ENCODE measurements at regions not wholly inside any gene's neighbourhood (a gene's known extent, or its start where the extent isn't known, plus 50 kb on each side); places are given as distances from the start of the nearest gene placed in this dataset.

- H2AFZ ChIP-seq (ENCODE audit: low read length) = no peak overlapping the region
- H2BK5ac ChIP-seq (ENCODE audit: low read depth, low read length) = no peak overlapping the region
- TF ChIP-seq CBX5 (IDR thresholded peaks at IDR 0.05; ENCODE audit: low read depth, low read length) = no peak
- no peak for TF ChIP-seq RFX5 (IDR thresholded peaks at IDR 0.05; ENCODE audit: borderline replicate concordance, low read depth, low read length)
- TF ChIP-seq CTCF (IDR thresholded peaks at IDR 0.05; ENCODE audit: control extremely low read depth in 1 of 3, insufficient read depth in 1 of 3, low read depth in 1 of 3, low read length in 3 of 3) = no peak
- no peak for TF ChIP-seq SP1 (IDR thresholded peaks at IDR 0.05; ENCODE audit: low read depth, low read length)
- no peak overlapping the region for H3K18ac ChIP-seq (ENCODE audit: extremely low read depth, low read length)
- H3K4me2 ChIP-seq (ENCODE audit: insufficient read depth in 1 of 2, low read depth in 2 of 2, low read length in 2 of 2) = no peak overlapping the region
- ChIA-PET POLR2A (ENCODE audit: partially characterized antibody) (interaction anchor here (1.1 kb wide), 1 partner anchor 24 kb away, joined by 3 read pairs; no protein-coding TSS in a partner anchor), CTCF (ENCODE audit: partially characterized antibody) (interaction anchor here (1.1 to 1.4 kb wide), 3 partner anchors 9 to 172 kb away, joined by 3 to 6 read pairs (median 4); no protein-coding TSS in a partner anchor)
- H4K20me1 ChIP-seq (replicated peaks in 1 of 2; ENCODE audit: control insufficient read depth in 1 of 2, insufficient read depth in 2 of 2, low read length in 2 of 2) = no peaks in the 10 kb centered on the region
- H3K27me3 ChIP-seq (replicated peaks in 1 of 4; ENCODE audit: control insufficient read depth in 3 of 4, extremely low read depth in 1 of 4, insufficient read depth in 3 of 4, low read length in 3 of 4) = no peaks in the 10 kb centered on the region
- H3K23ac ChIP-seq (ENCODE audit: insufficient read length) = no peak overlapping the region
- H3K79me2 ChIP-seq (ENCODE audit: control insufficient read depth in 1 of 2, insufficient read depth in 2 of 2, low read length in 2 of 2) = no peaks in the 10 kb centered on the region
- FAIRE-seq = no peak
- H3K9ac ChIP-seq (replicated peaks in 1 of 4; ENCODE audit: extremely low read depth in 1 of 4, low read depth in 3 of 4, low read length in 3 of 4) = no peak overlapping the region
- H2AK5ac ChIP-seq (ENCODE audit: low read depth, low read length) = no peak overlapping the region
- H2BK20ac ChIP-seq (ENCODE audit: low read length) = no peak overlapping the region
- H4K8ac ChIP-seq (ENCODE audit: extremely low read depth, insufficient read depth, low read length) = no peak overlapping the region
- no peak for DNase-seq (ENCODE audit: low read depth in 1 of 2, low spot score in 2 of 2)
- H2BK120ac ChIP-seq (replicated peaks; ENCODE audit: low read depth, low read length) = no peak overlapping the region
- no peaks in the 10 kb centered on the region for H3K9me3 ChIP-seq (ENCODE audit: insufficient read depth in 2 of 2, low read depth in 1 of 2, low read length in 1 of 2)
- no peaks in the 10 kb centered on the region; the same call in 1 of the 2 replicates for H3K23me2 ChIP-seq (ENCODE audit: low read depth, low read length)
- no peak overlapping the region for H4K91ac ChIP-seq (replicated peaks; ENCODE audit: insufficient read length, low read length)
- no peak overlapping the region for H2BK12ac ChIP-seq (ENCODE audit: low read depth, low read length)
- H3K14ac ChIP-seq (ENCODE audit: insufficient read length) = no peak overlapping the region
- no peaks in the 10 kb centered on the region for H3K79me1 ChIP-seq (ENCODE audit: low read depth, low read length)
- H3K4ac ChIP-seq (replicated peaks; ENCODE audit: insufficient read length, low read depth, low read length) = no peak overlapping the region
- 88% methylated on average over 3 of the region's 3 CpGs; no CpG with 5 or more reads in 1 of the 2 experiments for WGBS, 2 experiments (ENCODE audit: extremely low coverage in 1 of 2, insufficient coverage in 1 of 2, insufficient read length in 1 of 2, insufficient replicate concordance in 2 of 2, low coverage in 1 of 2, low lambda C conversion rate in 2 of 2, missing lambda C conversion rate in 1 of 2)
- no peak overlapping the region for H2BK15ac ChIP-seq (ENCODE audit: low read length)
- H4K5ac ChIP-seq (ENCODE audit: insufficient read length, low read depth, low read length) = no peak overlapping the region
- no peak overlapping the region for H3K27ac ChIP-seq (ENCODE audit: low read depth, low read length)
- H3K56ac ChIP-seq (replicated peaks; ENCODE audit: insufficient read length, low read depth, low read length) = no peak overlapping the region
- no peaks in the 10 kb centered on the region for H3K36me3 ChIP-seq (ENCODE audit: control insufficient read depth in 2 of 4, insufficient read depth in 4 of 4, low read length in 3 of 4)
- H3K4me3 ChIP-seq (ENCODE audit: extremely low read depth in 1 of 4, insufficient read depth in 2 of 4, low read depth in 3 of 4, low read length in 4 of 4) = no peak overlapping the region
- no peaks in the 10 kb centered on the region for H3K4me1 ChIP-seq (replicated peaks in 1 of 4; ENCODE audit: control insufficient read depth in 3 of 4, insufficient read depth in 4 of 4, low read length in 3 of 4)
Observed at GRCh38 chr4:102405821-102406401, 60.6 kb upstream of the SLC39A8 start.

Measured in H1 (cell line).